Hematopoietic multipotent progenitor cell treated with erythropoietin and hydrocortisone succinate and interleukin-3 and kit ligand, for 17 days (in vitro differentiated cells): ENCODE measurements at regions not wholly inside any gene's neighbourhood (a gene's known extent, or its start where the extent isn't known, plus 50 kb on each side); places are given as distances from the start of the nearest gene placed in this dataset.
A peak's percentile ranks its signal among the peaks of the same experiment; 100 is the strongest.

Source experiments
- DNase-seq: peaks from one replicate; pipeline ENCODE4 v3.0.0-alpha.2; 2015; ENCODE audit warnings: low spot score

- no peak for DNase-seq
Observed at GRCh38 chr5:175168882-175169507, 275.0 kb downstream of the DRD1 start.

GRCh38 chr5:175166026-175166425 lies 278.0 kb downstream of the DRD1 start:
- no peak for DNase-seq

DNA sequence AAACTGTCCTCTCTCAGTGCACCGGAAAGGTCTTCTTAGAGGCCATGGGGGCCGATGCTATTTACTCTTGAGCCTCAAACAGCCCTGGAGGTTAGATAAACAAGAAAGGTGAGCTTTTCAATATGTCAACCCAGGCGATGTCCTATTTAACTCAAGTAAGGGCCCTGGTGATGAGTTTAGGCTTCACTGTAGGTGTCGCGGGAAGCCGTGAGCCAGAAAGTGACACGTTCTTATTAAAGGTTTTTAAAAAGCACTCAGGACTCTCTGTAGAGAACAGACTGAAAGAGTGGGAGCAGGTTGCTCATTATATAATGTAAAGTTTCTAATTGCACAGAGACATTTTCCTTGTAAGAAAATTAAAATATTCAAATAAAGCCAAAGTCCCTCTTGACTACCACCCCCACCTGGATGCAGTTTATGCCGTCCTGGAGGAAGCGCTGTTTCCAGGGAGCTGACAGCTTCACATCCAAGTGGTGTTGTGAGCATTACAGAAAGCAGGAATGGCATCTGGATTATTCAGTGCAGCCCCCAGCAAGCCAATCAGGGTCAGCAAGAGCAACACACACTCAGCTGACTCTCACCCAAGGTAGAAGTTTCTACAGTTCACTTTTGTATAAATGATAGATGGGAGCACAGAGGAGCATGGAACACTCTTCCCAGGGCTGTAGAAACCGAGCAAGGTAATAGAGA lies 280.3 kb downstream of the DRD1 start:
- no peak for DNase-seq

DNA sequence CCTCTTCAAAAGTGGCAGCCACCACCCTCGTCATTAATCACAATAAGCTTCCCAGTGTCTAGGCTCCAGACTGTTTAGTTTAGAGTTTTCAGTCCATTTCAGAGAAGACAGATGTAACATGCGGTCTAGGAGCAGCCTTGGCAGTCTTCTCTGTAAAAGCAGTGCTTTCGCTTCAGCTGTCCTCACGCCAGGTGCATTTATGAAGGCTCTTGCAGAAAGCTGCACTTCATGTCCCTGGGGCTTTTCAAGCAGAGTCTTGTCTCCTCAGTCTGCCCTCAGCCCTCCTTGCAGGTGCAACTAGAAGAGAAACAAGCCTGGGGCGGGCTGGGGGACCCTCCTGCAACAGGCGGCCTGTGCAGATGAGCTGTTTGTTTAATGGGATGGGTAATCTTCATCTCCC lies 281.9 kb downstream of the DRD1 start:
- DNase-seq: no peak

- no peak for DNase-seq
Observed at GRCh38 chr5:175159956-175160355, 284.0 kb downstream of the DRD1 start.

DNA sequence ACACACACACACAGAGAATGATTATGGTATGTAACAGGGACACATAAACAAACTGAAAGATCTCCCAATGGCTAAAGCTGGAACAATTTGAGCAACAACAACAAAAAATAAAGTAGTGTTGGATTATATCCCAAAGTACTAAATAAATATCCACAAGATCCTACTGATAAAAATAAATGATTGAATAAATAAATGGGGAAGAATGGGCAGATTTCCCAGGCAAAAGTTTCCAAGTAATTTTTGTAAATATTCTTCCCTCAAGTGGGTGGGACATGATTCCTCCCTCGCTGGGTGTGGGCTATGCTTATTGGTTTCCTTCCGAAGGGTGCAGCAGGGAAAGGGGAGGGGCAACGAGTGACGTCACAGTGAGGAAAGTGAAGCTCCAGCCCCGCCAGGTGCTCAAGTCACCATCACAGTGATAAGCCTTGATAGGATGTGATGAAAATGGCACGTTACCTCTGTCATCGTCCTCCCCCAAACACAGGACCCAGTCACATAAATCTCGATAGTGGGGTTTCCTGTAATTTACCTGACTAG lies 295.3 kb downstream of the DRD1 start:
- DNase-seq: no peak

DNA sequence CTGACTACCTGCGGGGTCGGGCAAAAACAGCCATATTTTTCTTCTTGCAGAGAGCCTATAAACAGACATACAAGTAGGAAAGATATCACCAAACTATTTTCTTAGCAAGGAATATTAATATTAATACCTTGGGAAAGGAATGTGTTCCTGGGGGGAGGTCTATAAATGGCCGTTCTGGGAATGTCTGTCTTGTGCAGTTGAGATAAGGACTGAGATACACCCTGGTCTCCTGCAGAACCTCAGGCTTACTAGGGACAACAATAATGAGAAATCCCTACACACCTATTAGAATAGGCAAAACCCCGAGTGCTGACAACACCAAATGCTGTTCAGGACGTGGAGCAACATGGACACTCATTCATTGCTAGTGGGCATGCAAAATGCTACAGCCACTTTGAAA lies 297.2 kb downstream of the DRD1 start:
- no peak for DNase-seq

- DNase-seq: no peak
Observed at GRCh38 chr5:175141421-175141820, 302.6 kb downstream of the DRD1 start.

GRCh38 chr5:175133185-175133584 lies 310.8 kb downstream of the DRD1 start:
- no peak for DNase-seq

- DNase-seq: no peak
Observed at GRCh38 chr5:175131432-175131831, 312.6 kb downstream of the DRD1 start.

DNA sequence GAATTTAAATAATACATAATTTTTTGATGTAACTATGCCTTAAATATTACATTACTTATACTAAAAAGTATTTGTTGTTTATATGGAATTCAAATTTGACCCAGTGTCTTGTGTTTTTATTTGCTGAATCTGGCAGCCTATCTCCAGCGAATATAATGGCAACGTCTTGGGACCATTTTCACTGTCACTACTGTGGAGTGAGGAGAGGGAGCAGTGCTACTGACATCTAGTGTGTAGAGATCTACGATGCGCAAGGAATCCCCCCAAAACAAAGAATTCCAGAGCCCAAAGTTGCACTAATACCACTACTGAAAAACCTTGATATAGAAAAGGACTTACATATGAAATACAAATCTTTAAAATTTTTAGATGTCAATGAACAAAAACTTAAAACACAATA lies 314.4 kb downstream of the DRD1 start:
- no peak for DNase-seq

- DNase-seq: peak; percentile 27
Observed at GRCh38 chr5:175129121-175129520, 314.9 kb downstream of the DRD1 start.

- no peak for DNase-seq
Observed at GRCh38 chr5:175124821-175125220, 319.2 kb downstream of the DRD1 start.

DNA sequence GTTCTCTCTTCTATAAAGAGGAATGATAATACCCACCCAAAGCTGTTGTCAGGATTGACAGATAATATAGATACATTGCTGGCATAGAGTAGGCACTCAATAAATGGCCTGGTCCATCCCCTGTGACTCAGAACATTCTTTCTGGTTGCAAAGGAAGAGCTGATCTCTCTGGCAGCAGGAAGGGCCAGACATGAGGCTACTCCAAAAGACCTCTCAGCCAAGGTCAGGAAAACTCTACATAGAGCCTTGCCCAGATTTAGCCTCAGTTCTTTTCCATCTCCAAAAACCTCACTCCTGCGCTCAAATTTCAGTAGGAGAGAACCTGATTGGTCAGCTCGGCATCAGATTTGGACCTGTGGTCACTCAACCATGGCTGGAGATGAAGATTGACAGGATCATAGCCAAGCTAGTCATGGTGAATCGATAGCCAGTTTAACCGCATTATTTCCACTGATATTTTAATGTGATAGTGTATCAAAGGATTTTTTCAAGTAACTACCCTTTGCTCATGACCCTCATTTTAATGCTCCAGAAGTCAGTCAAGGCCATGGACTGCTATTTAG lies 319.6 kb downstream of the DRD1 start:
- DNase-seq: no peak

DNA sequence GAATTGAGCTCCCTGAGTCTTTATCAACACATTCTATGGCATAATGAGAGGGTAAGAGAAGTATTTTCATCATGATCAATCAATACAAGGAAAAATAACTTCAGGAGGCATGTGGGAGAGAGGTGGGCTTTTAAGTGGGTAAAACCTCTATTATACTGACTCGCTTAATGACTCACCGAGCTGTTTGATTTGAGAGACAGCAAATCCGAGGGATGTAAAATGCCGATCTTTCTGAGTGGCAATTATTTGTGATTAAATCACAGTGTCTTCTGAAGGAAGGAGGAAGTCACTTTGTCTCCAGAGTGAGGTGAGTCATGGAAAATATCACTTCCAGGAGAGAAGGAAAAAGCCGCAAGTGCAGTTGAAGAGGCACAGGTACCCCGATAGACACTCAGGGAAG lies 320.4 kb downstream of the DRD1 start:
- DNase-seq: no peak

GRCh38 chr5:175121457-175121856 lies 322.5 kb downstream of the DRD1 start:
- DNase-seq: no peak

GRCh38 chr5:175120412-175120811 lies 323.6 kb downstream of the DRD1 start:
- DNase-seq: no peak

- DNase-seq: no peak
Observed at GRCh38 chr5:175118700-175119309, 325.2 kb downstream of the DRD1 start.

- no peak for DNase-seq
Observed at GRCh38 chr5:175116466-175117048, 327.4 kb downstream of the DRD1 start.

DNA sequence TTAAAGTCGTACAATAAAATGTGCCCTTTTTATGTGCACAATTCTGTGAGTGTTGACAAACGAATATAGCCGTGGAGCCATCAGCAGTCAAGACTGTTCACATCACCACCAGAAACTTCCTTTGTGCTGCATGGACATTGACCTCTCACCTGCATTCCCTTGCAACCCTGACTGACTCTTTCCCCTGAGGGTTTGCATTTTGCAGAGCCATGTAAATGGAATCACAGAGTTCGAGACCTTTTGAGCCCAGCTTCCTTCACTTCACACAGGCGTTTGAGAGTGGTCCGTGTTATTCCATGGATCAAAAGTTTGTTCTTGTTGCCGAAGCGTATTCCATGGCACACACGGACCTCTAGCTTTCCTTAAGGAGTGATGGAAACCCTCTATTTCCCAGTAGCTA lies 328.2 kb downstream of the DRD1 start:
- DNase-seq: no peak

- no peak for DNase-seq
Observed at GRCh38 chr5:175113947-175114346, 330.0 kb downstream of the DRD1 start.

GRCh38 chr5:175109058-175109755 lies 334.8 kb downstream of the DRD1 start:
- DNase-seq: no peak
